Fibroblast of lung (primary cell): ENCODE measurements at regions not wholly inside any gene's neighbourhood (a gene's known extent, or its start where the extent isn't known, plus 50 kb on each side); places are given as distances from the start of the nearest gene placed in this dataset.
A peak's percentile ranks its signal among the peaks of the same experiment; 100 is the strongest.

Experiments used
- DNase-seq, 2 donors: peaks; one replicate each; pipeline versions ENCODE4 v3.0.0 to v3.0.0-alpha.2; 2010; ENCODE audit warnings: low read depth in 2 of 2
- H2AFZ ChIP-seq: 2 replicates; pipeline ENCODE4 v1.5.1; 2012; ENCODE audit warnings: low read length, control low read depth, inconsistent platforms
- H3K27ac ChIP-seq: 2 replicates; pipeline ENCODE4 v1.5.1; 2011; ENCODE audit warnings: low read length, control low read depth; ENCODE audit not compliant: insufficient read depth
- H3K27me3 ChIP-seq: 2 replicates; pipeline ENCODE4 v1.5.1; 2011; ENCODE audit warnings: mild to moderate bottlenecking, low read length; ENCODE audit not compliant: control insufficient read depth, insufficient read depth
- H3K36me3 ChIP-seq: 2 replicates; pipeline ENCODE4 v1.5.1; 2011; ENCODE audit warnings: low read length; ENCODE audit not compliant: control insufficient read depth, insufficient read depth
- H3K4me1 ChIP-seq: 2 replicates; pipeline ENCODE4 v1.5.1; 2011; ENCODE audit warnings: low read length; ENCODE audit not compliant: control insufficient read depth, insufficient read depth; ENCODE audit errors: extremely low read depth
- H3K4me2 ChIP-seq: 2 replicates; pipeline ENCODE4 v1.5.1; 2011; ENCODE audit warnings: low read length, control low read depth; ENCODE audit not compliant: insufficient read depth; ENCODE audit errors: extremely low read depth
- H3K4me3 ChIP-seq, 4 experiments: fragments of 200-600 bp in 1 of 4; sonication (generic) in 1 of 4; replicated peaks in 1 of 4; 2 replicates each; pipeline ENCODE4 v1.5.1; 2011 to 2016; ENCODE audit warnings: low read length in 4 of 4, low read depth in 3 of 4, mild to moderate bottlenecking in 3 of 4, control low read depth in 2 of 4, inconsistent platforms in 1 of 4, mixed read lengths in 1 of 4; ENCODE audit not compliant: insufficient read depth in 1 of 4; ENCODE audit errors: control extremely low read depth in 1 of 4
- H3K79me2 ChIP-seq: 2 replicates; pipeline ENCODE4 v1.5.1; 2012; ENCODE audit warnings: mild to moderate bottlenecking, low read length, inconsistent platforms; ENCODE audit not compliant: control insufficient read depth, insufficient read depth
- H3K9ac ChIP-seq: 2 replicates; pipeline ENCODE4 v1.5.1; 2011; ENCODE audit warnings: mild to moderate bottlenecking, low read length, control low read depth; ENCODE audit not compliant: insufficient read depth
- H3K9me3 ChIP-seq: 2 replicates; pipeline ENCODE4 v1.5.1; 2012; ENCODE audit warnings: low read depth, low read length; ENCODE audit not compliant: control insufficient read depth, insufficient read depth
- H4K20me1 ChIP-seq: 2 replicates; pipeline ENCODE4 v1.5.1; 2011; ENCODE audit warnings: low read length; ENCODE audit not compliant: control insufficient read depth, insufficient read depth; ENCODE audit errors: extremely low read depth
- CTCF ChIP-seq, 2 donors: IDR thresholded peaks in 1 of 2; conservative IDR thresholded peaks in 1 of 2; 1 replicate in 1 of 2; 2 replicates in 1 of 2; pipeline ENCODE4 v1.5.1; 2011 to 2012; ENCODE audit warnings: low read length in 2 of 2, control low read depth in 1 of 2, inconsistent platforms in 1 of 2, low read depth in 1 of 2, mild to moderate bottlenecking in 1 of 2
- EZH2 ChIP-seq: IDR thresholded peaks from 2 replicates; pipeline ENCODE4 v1.5.1; 2012; ENCODE audit warnings: low read length, control low read depth, mild to moderate bottlenecking; ENCODE audit errors: missing control alignments

- H3K27me3 ChIP-seq = no peaks in the 10 kb centered on the region
- no peak overlapping the region for H3K4me2 ChIP-seq
- H2AFZ ChIP-seq = no peak overlapping the region
- H4K20me1 ChIP-seq = no peaks in the 10 kb centered on the region
- H3K36me3 ChIP-seq = no peaks in the 10 kb centered on the region
- no peak for DNase-seq
- H3K4me1 ChIP-seq = no peaks in the 10 kb centered on the region
- H3K9ac ChIP-seq = no peak overlapping the region
- no peaks in the 10 kb centered on the region for H3K79me2 ChIP-seq
- no peak overlapping the region for H3K4me3 ChIP-seq
- no peak overlapping the region for H3K27ac ChIP-seq
- TF ChIP-seq EZH2 = no peak
- TF ChIP-seq CTCF (conservative IDR thresholded peaks at IDR 0.05 in 1 of 2, IDR thresholded peaks at IDR 0.05 in 1 of 2; ENCODE audit: low read depth in 1 of 2, low read length in 2 of 2) = no peak
- H3K9me3 ChIP-seq = no peaks in the 10 kb centered on the region
These were observed 64.1 kb downstream of the ZDHHC19 start for GRCh38 chr3:196147116-196147515.

GRCh38 chr3:196145468-196146262, 63.8 kb upstream of the TFRC start:
- Histone ChIP-seq H3K79me2 (no peaks in the 10 kb centered on the region), H3K27ac (no peak overlapping the region), H3K4me3 (no peak overlapping the region), H3K4me2 (no peak overlapping the region), H3K4me1 (no peaks in the 10 kb centered on the region), H3K9ac (no peak overlapping the region), H4K20me1 (no peaks in the 10 kb centered on the region), H3K36me3 (no peaks in the 10 kb centered on the region), H3K9me3 (no peaks in the 10 kb centered on the region), H2AFZ (no peak overlapping the region), H3K27me3 (no peaks in the 10 kb centered on the region)
- TF ChIP-seq CTCF (conservative IDR thresholded peaks at IDR 0.05 in 1 of 2, IDR thresholded peaks at IDR 0.05 in 1 of 2; ENCODE audit: low read depth in 1 of 2, low read length in 2 of 2) (no peak), EZH2 (no peak)
- no peak for DNase-seq

GRCh38 chr3:196144383-196145105, 62.7 kb upstream of the TFRC start:
- no peaks in the 10 kb centered on the region for H3K4me1 ChIP-seq
- peak; percentile 45 to 84 for DNase-seq
- no peaks in the 10 kb centered on the region for H3K9me3 ChIP-seq
- H3K4me2 ChIP-seq = no peak overlapping the region
- no peaks in the 10 kb centered on the region for H3K27me3 ChIP-seq
- no peak for TF ChIP-seq EZH2
- TF ChIP-seq CTCF (conservative IDR thresholded peaks at IDR 0.05 in 1 of 2, IDR thresholded peaks at IDR 0.05 in 1 of 2; ENCODE audit: low read depth in 1 of 2, low read length in 2 of 2) = no peak
- H3K27ac ChIP-seq = peak overlapping the region; percentile 32
- H3K79me2 ChIP-seq = no peaks in the 10 kb centered on the region
- H3K36me3 ChIP-seq = no peaks in the 10 kb centered on the region
- H3K4me3 ChIP-seq = no peak overlapping the region
- no peaks in the 10 kb centered on the region for H4K20me1 ChIP-seq
- no peak overlapping the region for H3K9ac ChIP-seq
- H2AFZ ChIP-seq = no peak overlapping the region
